SHP77 (cell line): ENCODE measurements at regions not wholly inside any gene's neighbourhood (a gene's known extent, or its start where the extent isn't known, plus 50 kb on each side); places are given as distances from the start of the nearest gene placed in this dataset.

Experiments
- DNase-seq, 2 experiments: peaks; one replicate each; lab custom pipeline; 2025; lab: John Stamatoyannopoulos, UW

DNA sequence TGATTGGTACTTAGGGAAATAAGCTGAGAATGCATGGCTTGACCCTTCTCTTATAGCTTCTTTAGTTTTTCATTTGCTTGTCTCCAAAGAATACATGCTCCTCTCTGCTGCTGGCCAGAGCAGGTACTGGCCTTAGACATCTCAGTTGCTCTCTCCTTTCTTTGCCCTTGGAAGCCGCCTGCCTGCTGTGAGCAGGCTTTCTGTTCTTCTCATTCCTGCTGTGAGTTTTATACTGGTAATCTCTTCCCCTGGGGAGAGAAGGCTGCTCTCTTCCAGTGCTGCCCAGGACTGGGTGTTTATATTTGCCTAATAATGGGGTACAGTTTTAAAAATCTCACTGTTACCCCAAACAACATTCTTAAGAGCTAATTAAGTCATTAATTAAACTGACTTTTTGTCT, 323.5 kb upstream of the LRRC7 start:
- DNase-seq = no peak

DNA sequence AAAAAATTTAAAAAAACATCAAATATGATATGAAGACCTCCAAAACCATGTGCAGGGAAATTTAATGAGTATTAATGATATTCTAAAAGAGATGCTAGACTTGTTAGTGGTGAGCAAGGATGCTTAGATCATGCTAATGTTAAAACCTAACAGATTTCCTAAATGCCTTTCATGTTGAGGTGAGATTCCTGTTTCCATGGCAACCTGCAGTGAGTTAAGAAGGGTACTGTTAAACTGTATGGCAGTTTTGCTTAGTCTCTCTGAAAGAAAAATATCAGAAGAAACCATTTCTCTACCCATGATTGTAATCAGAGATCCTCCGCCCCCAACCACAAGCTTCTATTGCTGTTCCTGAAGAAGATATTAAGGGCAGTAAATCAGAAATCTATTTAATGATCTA, 321.6 kb upstream of the LRRC7 start:
- DNase-seq = no peak

- DNase-seq = no peak
Measured at GRCh38 chr1:69246710-69247109, 321.0 kb upstream of the LRRC7 start.

DNA sequence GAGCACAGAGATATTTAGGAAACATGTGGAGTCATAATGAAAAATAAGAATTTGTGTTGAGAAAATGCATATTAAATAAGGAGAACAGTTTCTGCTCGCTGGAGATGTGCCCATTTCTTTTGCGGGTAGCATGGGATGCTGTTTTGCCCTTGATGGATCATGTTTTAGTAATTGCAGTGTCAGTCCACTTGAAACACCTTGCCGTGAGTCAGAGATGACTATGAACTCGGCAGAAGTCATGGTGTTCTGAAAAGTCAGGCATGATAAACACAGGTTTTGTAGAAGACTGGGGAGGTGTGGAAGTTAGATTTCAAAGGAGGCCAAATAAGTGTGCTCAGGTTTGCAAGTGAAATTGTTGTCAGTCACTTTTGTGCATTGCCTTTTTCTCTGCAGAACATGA, 315.0 kb upstream of the LRRC7 start:
- DNase-seq = no peak

DNA sequence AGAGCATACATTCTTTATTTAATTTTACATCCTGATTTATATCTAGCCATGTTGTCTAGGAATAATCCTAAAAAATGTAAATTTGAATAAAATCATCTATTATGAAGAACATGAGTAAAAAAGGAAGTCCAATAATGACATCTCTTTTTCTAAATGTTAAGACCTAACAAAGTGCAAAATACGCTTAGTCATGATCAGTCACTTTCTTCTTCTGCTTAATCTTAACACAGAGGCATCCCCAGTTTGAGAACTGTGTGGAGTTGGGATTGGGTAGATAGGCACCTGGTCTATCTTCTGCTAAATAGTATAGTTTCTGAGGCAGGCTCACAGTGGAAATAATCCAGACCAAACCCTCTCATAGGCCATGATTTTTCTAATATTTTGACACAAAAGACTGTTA, 311.7 kb upstream of the LRRC7 start:
- no peak for DNase-seq

- no peak for DNase-seq
Measured at GRCh38 chr1:69258842-69259241, 308.9 kb upstream of the LRRC7 start.

GRCh38 chr1:69263921-69264391, 303.8 kb upstream of the LRRC7 start:
- DNase-seq = peak; percentile 52 to 59

DNA sequence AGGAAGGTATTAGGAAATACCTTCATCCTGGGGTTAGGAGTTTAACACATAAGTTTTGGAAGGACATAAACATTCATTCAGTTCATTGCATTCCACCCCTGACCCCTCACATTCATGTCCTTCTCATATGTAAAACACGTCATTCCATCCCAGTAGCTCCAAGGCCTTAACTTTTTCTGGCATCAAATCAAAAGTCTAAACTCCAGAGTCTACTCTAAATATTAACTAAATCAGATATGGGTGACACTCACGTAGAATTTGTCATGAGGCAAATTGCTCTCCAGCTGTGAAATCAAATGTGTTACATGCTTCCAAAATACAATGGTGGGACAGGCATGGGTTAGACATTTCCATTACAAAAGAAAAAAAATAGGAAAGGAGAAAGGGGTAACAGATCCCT, 298.2 kb upstream of the LRRC7 start:
- no peak for DNase-seq

DNA sequence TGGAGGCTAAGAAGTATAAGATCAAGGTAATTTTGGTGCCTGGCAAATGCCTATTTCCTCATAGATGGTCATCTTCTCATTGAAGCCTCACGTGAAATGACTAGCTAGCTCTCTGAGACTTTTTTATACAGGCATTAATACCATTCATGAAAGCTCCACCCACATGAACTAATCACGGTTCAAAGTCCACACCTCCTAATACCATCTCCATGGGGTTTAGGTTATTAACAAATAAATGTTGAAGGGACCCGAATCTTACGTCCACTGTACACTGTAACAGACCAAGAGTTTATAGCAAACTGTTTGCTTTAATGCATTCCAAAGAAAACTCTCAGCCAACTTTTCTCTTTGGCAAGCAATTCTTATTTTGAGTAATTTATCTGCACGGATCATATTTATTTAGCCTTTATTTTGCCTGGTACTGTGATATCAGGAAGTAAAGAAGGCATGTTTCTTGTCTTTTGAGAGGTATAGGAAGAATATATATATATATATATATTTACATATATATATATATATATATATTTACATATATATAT, 296.1 kb upstream of the LRRC7 start:
- DNase-seq = no peak

- DNase-seq = no peak
Measured at GRCh38 chr1:69272684-69273083, 295.0 kb upstream of the LRRC7 start.

GRCh38 chr1:69278923-69279322, 288.8 kb upstream of the LRRC7 start:
- no peak for DNase-seq

DNA sequence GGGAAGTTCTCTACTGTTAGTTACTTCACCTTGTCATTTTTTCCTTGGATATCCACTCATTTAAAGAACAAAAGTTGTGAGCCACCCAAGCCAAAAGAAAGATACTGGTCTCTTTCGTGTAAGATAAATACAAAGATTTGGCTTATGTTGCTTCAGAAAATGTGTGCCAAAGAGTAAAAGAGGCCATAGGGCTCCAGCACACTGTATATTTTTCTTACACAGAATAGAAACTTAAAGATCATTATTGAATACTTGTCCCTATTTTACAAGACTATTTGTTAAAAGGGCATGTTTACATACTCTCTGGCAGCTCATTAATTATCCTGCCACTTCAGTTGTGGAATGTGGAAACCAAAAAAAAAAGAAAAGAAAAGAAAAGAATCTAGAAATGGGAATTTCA, 284.2 kb upstream of the LRRC7 start:
- DNase-seq = no peak

DNA sequence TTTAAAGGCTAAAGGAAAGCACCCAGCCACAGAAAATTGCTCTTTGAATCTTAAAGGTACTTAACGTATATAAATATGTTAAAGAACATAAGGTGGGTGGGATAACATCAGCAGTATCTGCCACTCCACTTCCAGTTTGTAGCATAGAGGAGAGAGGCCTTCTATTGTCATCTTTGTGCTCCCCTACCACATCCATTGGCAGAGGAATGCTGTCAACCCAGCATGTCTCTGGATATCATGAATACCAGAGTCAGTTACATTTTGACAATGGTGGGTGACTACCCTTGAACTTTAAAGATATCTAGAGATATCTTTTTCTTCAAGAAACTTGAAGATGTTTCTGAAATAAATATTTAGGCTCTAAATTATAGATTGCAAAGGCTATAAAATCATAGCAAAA, 283.2 kb upstream of the LRRC7 start:
- DNase-seq = no peak

- DNase-seq = no peak
Measured at GRCh38 chr1:69288416-69288815, 279.3 kb upstream of the LRRC7 start.

GRCh38 chr1:69290291-69290690, 277.4 kb upstream of the LRRC7 start:
- DNase-seq = no peak

DNA sequence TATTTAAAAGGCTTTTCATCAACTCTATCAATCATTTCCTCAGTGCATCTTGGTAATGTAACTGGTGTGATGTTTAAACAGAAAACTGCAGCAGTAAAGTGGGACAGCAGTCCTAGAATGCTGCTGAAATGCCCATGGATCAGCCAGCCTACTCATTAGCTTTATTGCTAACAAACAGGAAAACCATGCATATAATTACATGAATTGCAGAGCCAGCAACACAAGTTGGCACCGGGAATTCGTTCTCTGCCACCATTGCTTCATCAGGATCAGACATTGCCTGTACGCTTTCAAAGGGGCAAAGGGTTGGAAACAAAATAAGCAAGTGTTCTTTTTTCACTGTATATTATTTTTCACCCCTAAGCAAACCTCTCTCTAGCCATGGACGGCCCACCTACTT, 276.2 kb upstream of the LRRC7 start:
- DNase-seq = no peak

DNA sequence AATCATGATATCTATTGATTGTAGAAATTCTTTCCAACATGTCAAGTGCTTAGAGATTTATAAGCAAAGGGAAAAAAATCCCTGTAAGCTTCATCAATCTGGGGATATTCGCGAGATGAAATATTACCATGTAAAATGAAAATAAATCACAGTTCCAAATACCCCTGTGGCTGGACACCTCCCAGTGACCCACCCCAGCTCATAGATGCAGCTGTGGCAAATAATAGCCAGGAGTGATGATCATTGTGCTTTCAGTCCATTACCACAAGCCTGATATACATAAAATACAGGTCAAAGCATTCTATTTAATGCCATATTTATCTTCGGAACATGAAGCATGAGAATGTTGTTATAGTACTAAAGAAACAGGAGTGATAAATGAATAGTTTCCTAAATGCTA, 274.9 kb upstream of the LRRC7 start:
- no peak for DNase-seq

- no peak for DNase-seq
Measured at GRCh38 chr1:69294171-69294570, 273.6 kb upstream of the LRRC7 start.

DNA sequence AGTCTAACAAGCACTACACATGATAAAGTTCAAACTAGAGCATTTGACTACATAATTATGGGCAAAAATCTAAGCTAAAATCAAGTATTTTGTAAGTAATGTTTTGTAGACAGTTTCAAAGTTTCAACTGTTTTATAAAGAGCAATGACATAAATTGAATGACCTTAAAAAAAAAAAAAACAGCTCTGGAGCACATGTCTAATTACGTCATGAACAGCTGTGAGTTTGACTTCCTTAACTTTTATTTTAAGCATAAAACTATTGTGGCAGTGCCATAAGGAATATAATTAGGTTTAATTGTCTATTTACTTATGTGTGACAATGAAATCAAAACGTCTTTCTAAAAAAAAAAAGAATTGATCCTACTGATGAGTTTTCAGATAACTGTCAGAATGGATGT, 272.5 kb upstream of the LRRC7 start:
- no peak for DNase-seq

- no peak for DNase-seq
Measured at GRCh38 chr1:69305621-69306020, 262.1 kb upstream of the LRRC7 start.

- DNase-seq = no peak
Measured at GRCh38 chr1:69312055-69312732, 255.5 kb upstream of the LRRC7 start.

GRCh38 chr1:69313118-69313517, 254.6 kb upstream of the LRRC7 start:
- DNase-seq = no peak

GRCh38 chr1:69315416-69315815, 252.3 kb upstream of the LRRC7 start:
- no peak for DNase-seq

- DNase-seq = peak; percentile 1 to 6
Measured at GRCh38 chr1:69315823-69316222, 251.9 kb upstream of the LRRC7 start.
